HG03354 (cell line): ENCODE measurements at regions not wholly inside any gene's neighbourhood (a gene's known extent, or its start where the extent isn't known, plus 50 kb on each side); places are given as distances from the start of the nearest gene placed in this dataset.

ENCODE experiments used
- ATAC-seq: cut with Tn5 transposase; IDR thresholded peaks from one replicate; pipeline ENCODE4 v1.9.1; 2021; ENCODE audit warnings: mild to moderate bottlenecking; ENCODE audit not compliant: unreplicated experiment, poor library complexity, severe bottlenecking

DNA sequence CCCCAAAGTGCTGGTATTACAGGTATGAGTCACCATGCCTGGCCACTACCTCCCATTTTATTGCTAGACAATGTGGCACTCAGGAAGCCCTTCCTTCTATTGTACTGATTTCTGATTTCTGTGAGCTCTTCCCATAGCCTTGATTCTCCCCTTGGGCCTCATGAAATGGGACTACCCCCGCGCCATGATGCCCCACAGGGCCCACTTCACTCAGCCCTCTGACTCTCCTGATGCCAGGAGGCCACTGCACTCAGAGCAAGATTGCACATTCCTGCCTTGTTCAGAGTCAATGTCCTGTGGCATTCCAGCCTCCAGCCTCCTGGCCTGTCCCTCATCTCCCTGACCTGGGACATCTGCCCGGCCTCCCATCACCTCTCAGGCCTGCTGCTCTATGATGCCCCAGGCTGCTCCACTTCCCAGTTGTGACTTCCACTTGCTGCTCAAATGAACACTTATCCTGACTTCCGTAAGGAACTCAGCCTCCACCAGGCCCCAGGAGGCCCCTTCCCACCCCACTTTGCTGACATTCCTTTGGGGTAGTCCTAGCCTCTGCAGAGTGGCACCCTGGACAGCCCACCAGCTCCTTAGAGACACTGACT, 66.6 kb upstream of the KSR1 start:
- no peak for ATAC-seq

- ATAC-seq, result no peak
Measured at GRCh38 chr17:27390540-27390939, 65.7 kb upstream of the KSR1 start.

GRCh38 chr17:27391427-27391826, 64.8 kb upstream of the KSR1 start:
- no peak for ATAC-seq

- ATAC-seq, result no peak
Measured at GRCh38 chr17:27396045-27396444, 60.2 kb upstream of the KSR1 start.

- ATAC-seq, result no peak
Measured at GRCh38 chr17:27396941-27397340, 59.3 kb upstream of the KSR1 start.

DNA sequence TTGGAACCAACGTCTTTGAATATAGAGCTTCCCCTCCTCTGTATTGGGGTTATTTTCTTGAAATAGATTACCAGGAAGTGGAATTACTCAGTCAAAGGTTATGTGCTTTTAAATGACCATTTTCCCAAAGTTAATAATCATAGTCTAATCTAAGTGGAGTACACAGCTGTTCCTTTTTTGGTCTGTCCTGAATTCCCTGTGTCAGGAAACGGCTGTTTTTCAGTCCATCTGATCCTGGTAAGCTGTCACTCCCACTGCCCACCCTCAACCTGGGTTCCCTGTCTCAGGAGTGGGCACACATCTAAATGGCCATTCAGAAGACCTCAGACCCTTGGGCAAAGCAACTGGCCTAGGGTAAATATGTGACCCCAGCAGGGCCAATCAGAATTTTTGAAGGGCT, 57.6 kb upstream of the KSR1 start:
- ATAC-seq, result no peak

GRCh38 chr17:27400991-27401390, 55.3 kb upstream of the KSR1 start:
- no peak for ATAC-seq

- ATAC-seq, result no peak
Measured at GRCh38 chr17:27402943-27403342, 53.3 kb upstream of the KSR1 start.

GRCh38 chr17:27403480-27404005, 52.7 kb upstream of the KSR1 start:
- ATAC-seq, result no peak

DNA sequence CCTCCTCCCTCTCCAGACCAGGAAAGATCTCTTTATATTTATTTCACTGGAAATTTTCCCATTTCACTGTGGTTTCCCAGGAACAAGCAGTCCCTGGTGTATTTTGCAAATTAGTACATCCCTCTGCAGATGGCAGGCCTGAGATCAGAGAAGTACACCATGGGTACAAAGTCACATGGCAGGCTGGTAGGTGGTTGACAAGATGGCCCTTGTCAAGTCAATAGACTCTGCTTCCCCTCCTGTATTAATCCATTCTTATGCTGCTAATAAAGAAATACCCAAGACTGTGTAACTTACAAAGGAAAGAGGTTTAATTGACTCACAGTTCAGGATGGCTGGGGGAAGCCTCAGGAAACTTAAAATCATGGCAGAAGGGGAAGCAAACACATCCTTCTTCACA, 51.6 kb upstream of the KSR1 start:
- no peak for ATAC-seq
